GM12878 (cell line): ENCODE measurements at regions not wholly inside any gene's neighbourhood (a gene's known extent, or its start where the extent isn't known, plus 50 kb on each side); places are given as distances from the start of the nearest gene placed in this dataset.

ENCODE experiments used
- CBFB ChIP-seq: IDR thresholded peaks from 2 replicates; pipeline ENCODE4 v1.6.1; 2016; ENCODE audit warnings: antibody characterized with exemption, low read depth
- E2F4 ChIP-seq: IDR thresholded peaks from 2 replicates; pipeline ENCODE4 v1.6.1; 2012; ENCODE audit warnings: low read depth, low read length, improper control_type of control experiment
- EED ChIP-seq: sonication (generic); IDR thresholded peaks from 2 replicates; pipeline ENCODE4 v1.6.1; 2016; ENCODE audit warnings: antibody characterized with exemption, low read depth
- EP300 ChIP-seq, 2 experiments: fragments of 150-350 bp in 1 of 2; IDR thresholded peaks; 2 replicates each; pipeline ENCODE4 v1.6.1; 2011 to 2012; ENCODE audit warnings: low read depth in 2 of 2, low read length in 2 of 2, borderline replicate concordance in 1 of 2, improper control_type of control experiment in 1 of 2, inconsistent platforms in 1 of 2; ENCODE audit not compliant: control insufficient read depth in 1 of 2
- ETV6 ChIP-seq, 2 experiments: fragments of 450-650 bp in 1 of 2; IDR thresholded peaks in 1 of 2; conservative IDR thresholded peaks in 1 of 2; 2 replicates each; pipeline ENCODE4 v1.6.1; 2014; ENCODE audit warnings: antibody characterized with exemption in 1 of 2, borderline replicate concordance in 1 of 2, low read depth in 1 of 2, mild to moderate bottlenecking in 1 of 2, moderate library complexity in 1 of 2
- PBX3 ChIP-seq: IDR thresholded peaks from 2 replicates; pipeline ENCODE4 v1.6.1; 2011; ENCODE audit warnings: mild to moderate bottlenecking, low read depth, low read length, moderate library complexity; ENCODE audit not compliant: insufficient replicate concordance
- PKNOX1 ChIP-seq: fragments of 450-650 bp; IDR thresholded peaks from 2 replicates; pipeline ENCODE4 v1.6.1; 2016; ENCODE audit warnings: mild to moderate bottlenecking
- TAF1 ChIP-seq: IDR thresholded peaks from 2 replicates; pipeline ENCODE4 v1.6.1; 2011; ENCODE audit warnings: mild to moderate bottlenecking, low read depth, low read length, borderline replicate concordance
- TCF12 ChIP-seq: IDR thresholded peaks from 2 replicates; pipeline ENCODE4 v1.6.1; 2011; ENCODE audit warnings: low read depth, mild to moderate bottlenecking, low read length
- TCF3 ChIP-seq: IDR thresholded peaks from 2 replicates; pipeline ENCODE4 v1.6.1; 2012; ENCODE audit warnings: low read depth, mild to moderate bottlenecking, low read length, borderline replicate concordance; ENCODE audit not compliant: insufficient read depth
- ZNF622 ChIP-seq: fragments of 450-650 bp; IDR thresholded peaks from 2 replicates; pipeline ENCODE4 v1.6.1; 2017; ENCODE audit warnings: mild to moderate bottlenecking, inconsistent platforms

GRCh38 chr2:146031158-146031557 lies 1511.2 kb upstream of the ZEB2 start (continued):
- TF ChIP-seq E2F4: no peak
- TF ChIP-seq EED: no peak
- TF ChIP-seq ETV6 (conservative IDR thresholded peaks at IDR 0.05 in 1 of 2, IDR thresholded peaks at IDR 0.05 in 1 of 2; ENCODE audit: borderline replicate concordance in 1 of 2, low read depth in 1 of 2): no peak
- no peak for TF ChIP-seq TCF12
- no peak for TF ChIP-seq CBFB
- TF ChIP-seq EP300 (IDR thresholded peaks at IDR 0.05; ENCODE audit: borderline replicate concordance in 1 of 2, control insufficient read depth in 1 of 2, low read depth in 2 of 2, low read length in 2 of 2): no peak
- no peak for TF ChIP-seq PKNOX1
- no peak for TF ChIP-seq PBX3
- TF ChIP-seq TAF1: no peak
- no peak for TF ChIP-seq ZNF622
- TF ChIP-seq TCF3: no peak
